GM21447 (cell line): ENCODE measurements at regions not wholly inside any gene's neighbourhood (a gene's known extent, or its start where the extent isn't known, plus 50 kb on each side); places are given as distances from the start of the nearest gene placed in this dataset.
"Not testable (repeated sequence)": the region's sequence is repeated elsewhere in the genome, so short reads cannot be mapped to it uniquely, and the experiment has no call there.

Experiments
- ATAC-seq: cut with Tn5 transposase; IDR thresholded peaks from one replicate; pipeline ENCODE4 v1.9.1; 2021; ENCODE audit not compliant: unreplicated experiment

DNA sequence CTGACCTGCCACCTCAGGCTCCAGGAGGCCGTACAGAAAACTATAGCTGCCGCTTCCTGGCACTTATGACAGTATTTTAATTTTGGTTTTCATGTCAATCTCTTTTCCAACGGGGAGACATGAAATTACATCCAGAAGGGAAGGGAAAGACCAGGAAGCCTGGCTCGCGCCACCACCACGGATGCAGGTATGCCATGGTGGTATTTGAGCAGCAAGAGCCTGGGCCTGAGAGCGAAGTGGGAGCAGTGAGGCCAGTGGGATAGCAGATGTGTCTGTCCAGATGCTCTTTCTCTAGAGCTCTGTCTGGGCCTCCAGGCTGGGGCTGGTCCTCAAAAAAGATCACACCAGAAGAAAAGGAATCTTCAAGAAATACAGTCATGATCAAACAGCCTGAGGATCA, 82.5 kb upstream of the CPEB2 start:
- no peak for ATAC-seq

DNA sequence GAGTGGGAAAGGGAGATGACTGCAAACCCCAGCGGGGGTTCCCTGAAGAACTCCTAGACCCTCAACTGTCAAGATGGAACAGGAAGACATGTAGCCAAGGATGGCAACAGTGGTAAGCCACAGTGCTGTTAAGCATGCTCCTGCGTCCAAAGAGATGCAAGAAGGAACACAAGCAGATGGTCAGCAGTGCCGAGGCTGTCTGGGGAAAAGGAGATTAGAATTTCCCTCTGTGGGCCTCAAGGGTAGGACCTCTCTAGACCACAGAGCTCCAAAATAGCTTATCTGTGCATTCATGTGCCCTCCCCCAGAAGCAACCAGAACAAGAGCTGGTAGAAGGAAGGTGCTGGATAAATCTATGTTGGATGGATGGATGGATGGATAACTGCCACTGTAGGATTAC, 82.0 kb upstream of the CPEB2 start:
- no peak for ATAC-seq

DNA sequence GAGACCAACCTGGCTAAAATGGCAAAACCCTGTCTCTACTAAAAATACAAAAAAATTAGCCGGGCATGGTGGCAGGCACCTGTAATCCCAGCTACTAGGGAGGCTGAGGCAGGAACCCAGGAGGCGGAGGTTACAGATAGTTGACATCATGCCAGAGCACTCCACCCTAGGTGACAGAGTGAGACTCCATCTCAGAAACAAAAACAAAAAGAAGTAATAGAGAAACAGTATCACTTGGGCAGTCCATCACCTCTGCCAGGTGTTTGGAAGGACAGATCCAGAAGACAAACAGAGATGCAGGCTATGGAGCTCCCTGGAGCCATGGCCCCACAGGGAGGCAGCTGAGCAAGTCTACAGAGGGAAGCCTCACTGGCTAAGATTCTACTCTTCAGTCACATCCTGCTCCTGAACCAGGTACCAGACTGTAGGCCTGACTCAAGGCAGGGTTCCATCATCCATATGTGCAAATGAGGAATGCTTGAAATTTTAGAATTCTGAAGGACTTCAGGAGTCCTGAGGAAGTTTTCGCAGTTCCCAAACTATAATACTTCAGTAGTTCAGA, 81.4 kb upstream of the CPEB2 start:
- no peak for ATAC-seq

DNA sequence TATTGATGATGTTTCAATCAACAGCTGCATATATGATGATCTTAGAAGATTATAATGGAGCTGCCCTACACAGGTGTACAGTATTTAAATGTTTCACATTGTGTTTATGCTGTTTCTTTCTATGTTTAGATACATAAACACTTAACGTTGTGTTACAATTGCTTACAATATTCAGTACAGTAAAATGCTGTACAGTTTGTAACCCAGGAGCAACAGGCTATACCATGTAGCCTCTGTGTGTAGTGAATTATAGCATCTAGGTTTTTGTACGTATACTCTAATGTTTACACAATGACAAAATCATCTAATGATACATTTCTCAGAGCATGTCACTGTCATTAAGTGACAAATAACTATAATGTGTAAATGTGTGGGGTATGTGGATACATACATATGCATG, 80.5 kb upstream of the CPEB2 start:
- ATAC-seq = not testable (repeated sequence)

DNA sequence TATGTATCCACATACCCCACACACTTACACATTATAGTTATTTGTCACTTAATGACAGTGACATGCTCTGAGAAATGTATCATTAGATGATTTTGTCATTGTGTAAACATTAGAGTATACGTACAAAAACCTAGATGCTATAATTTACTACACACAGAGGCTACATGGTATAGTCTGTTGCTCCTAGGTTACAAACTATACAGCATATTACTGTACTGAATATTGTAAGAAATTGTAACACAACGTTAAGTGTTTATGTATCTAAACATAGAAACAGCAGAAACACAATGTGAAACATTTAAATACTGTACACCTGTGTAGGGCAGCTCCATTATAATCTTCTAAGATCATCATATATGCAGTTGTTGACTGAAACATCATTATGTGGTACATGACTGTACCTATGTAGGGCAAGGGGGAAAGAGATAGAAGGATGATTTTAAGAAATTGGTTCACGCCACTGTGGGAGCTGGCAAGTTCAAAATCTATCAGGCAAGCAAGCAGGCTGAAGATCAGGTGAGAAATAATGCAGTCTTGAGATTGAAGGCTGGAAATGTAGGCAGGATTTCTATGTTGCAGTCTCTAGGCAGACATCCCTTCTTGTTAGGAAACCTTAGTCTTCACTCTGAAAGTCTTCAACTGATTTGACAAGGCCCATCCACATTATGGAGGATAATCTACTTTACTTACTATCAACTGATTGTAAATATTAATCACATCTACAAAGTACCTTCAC, 78.0 kb upstream of the CPEB2 start:
- no peak for ATAC-seq

DNA sequence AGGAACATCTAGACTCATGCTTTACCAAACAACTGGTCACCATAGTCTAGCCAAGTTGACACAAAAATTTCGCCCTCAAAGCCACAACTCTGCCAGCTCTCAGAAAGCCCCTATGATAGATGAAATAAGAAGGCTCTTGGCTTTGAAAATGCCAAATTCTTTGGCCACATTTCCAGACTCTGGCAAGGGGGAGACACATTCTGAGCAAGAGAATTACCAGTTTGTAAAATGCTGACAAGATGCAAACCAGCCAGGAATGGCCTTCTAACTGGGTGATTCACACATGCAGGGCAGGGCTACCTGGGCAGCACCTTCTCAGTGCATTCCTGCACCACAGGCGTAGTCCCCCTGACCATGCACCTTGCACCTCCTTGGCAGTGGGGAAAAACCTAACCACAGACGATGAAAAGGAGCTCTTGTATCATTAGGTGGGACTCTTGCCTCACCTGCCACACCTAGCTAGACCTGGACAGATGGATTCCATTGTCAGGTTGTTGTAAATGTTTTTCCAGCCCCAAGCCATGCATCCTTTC, 77.4 kb upstream of the CPEB2 start:
- no peak for ATAC-seq

DNA sequence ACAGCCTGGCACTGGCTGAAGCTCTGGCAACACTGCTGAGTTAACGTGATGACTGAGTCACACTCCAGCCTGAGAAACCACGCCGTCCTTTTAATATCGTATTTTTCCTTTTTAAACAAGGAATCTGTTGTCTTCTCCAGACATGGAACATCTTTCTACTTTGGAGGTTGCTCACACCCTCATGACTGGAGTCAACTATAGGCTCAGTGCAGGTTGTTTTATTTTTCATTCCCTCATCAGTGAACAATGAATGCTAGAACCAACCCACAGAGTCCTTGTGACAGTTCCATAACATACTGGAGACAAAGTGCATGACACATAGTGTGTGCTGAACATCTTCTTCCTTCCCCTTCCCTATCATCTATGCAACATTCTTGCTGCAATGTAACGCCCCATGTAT, 76.8 kb upstream of the CPEB2 start:
- no peak for ATAC-seq

DNA sequence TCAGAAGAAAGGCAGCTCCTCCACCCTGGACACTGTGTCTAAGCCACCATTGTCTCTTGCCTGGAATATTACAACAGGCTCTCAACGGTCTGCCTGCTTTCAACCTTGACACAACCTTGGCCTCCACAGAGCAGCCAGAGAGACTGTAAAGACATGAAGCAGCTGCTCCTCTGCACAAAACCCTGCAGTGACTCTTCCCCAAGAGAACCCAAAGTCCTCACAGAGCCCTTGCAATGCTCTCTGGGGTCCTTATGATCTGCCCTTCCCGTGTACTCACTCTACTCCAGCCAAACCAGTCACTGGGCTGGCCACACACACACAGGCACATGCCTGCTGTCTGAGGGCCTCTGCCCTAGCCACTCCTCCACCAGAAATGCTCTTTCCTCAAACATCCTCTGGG, 75.9 kb upstream of the CPEB2 start:
- no peak for ATAC-seq

DNA sequence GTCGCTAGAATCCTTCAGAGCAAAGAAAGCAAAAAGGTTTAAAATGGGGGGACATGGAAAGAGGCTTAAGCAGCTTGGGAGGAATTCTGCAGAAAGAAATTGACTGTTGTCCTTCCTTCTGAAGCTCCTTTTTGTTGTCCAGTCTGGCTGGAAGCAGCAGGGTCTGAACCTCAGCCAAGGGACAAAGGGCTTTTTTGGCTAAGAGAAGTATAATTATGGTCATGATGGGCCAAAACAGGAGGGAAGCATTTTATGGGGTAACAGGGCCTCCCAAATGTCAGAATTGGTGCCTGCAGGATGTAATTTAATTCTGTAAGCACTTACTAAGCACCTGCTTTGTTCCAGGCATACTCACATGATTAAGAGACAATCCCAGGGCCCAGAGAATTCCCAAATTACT, 74.2 kb upstream of the CPEB2 start:
- no peak for ATAC-seq

DNA sequence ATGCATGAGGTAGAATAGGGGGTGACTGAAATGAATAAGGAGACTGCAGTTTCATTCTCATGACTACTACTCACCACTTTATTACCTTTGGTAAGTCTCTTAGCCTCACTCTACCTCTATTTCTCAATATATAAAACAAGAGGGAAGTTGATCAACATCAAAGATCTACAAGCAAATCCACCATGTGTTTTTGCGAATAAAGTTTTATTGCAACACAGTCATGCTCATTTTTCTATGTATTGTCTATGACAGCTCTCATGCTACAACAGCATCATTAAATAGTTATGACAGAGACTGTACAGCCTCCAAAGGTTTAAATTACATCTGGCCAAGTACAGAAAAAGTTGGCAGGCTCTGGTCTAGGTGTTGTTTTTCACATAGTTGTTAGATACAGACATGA, 72.6 kb upstream of the CPEB2 start:
- ATAC-seq = no peak

DNA sequence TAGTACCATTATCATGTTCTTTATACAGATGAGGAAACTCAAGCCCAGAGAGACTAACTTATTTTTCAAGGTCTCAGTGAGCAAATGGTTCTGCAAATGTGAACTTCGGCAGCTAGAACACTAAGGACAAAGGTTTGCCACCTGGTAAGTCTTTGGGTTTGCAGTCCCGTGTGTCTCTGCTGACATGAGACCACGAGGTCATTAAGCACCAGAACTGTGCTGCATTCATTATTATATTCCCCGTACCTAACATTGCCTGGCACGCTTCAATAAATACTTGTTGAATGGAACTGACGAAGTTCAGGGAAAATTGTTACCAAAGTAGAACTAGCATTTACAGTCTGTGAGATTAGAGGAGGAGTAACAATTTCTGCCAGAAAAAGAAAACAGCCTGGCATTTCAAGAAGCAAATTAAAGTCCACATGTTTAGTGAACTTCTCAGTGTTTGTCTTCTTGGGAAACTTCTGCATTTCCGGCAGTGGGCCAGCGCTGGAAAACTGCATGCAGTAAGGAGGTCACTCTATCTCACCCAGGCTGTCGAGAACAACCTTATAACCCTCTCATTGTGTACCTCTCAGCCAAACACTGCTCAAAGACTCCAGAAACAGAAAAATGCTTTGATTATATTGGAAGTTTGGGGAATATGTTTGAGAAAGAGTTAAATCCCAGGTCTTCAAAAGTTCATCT, 67.4 kb upstream of the CPEB2 start:
- ATAC-seq = no peak

DNA sequence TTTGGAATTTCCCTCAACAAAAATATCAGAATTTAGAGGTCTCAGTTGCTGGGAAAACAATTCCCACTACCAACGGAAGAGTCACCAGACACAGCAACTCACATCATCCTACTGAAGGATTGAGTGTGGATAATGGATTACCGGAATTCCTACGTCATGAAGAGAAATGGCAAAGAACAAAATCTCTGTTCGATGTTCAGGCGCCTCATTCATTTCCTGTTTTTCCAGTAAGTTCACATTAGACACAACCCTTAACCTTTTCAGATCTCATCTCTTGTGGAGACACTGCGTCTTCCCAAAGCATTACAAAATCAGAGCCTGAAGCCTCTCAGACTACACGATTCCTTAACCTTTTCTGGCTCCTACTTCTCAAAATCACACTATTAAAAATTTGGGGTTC, 58.5 kb upstream of the CPEB2 start:
- ATAC-seq = no peak

DNA sequence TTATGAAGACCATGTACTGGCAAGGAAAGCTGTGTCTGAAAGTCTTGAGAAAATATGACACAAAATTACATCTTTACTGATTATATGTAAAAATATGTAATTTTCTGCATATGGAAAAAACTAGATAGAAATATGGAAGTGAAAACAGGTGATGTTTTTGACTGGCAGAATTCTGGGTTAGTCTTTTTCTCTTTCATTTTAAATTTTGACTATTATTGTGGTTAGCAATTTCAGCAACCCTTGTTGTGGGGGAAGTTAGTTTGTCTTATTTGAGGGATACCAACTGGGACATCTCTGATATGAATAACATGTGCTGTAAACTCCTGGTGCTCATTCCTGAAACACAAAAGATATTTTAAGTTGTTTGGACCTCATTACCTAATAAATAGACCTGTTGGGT, 49.9 kb upstream of the CPEB2 start:
- ATAC-seq = no peak
